ENCODE measurements at regions not wholly inside any gene's neighbourhood (a gene's known extent, or its start where the extent isn't known, plus 50 kb on each side); places are given as distances from the start of the nearest gene placed in this dataset.

- TF ChIP-seq CTCF (IDR thresholded peaks at IDR 0.05): no peak
- TF ChIP-seq POLR2A (IDR thresholded peaks at IDR 0.05): no peak
- TF ChIP-seq POLR2AphosphoS5 (IDR thresholded peaks at IDR 0.05): no peak
- TF ChIP-seq EP300 (IDR thresholded peaks at IDR 0.05): no peak
These were observed 221.2 kb downstream of the HHIPL2 start for GRCh38 chr1:222326710-222327036.

All from stomach (tissue), 4 donors.